HCT116 (cell line): ENCODE measurements at regions not wholly inside any gene's neighbourhood (a gene's known extent, or its start where the extent isn't known, plus 50 kb on each side); places are given as distances from the start of the nearest gene placed in this dataset.
A peak's percentile ranks its signal among the peaks of the same experiment; 100 is the strongest.

ENCODE experiments used
- ATAC-seq: fragments of 200-7000 bp; cut with Tn5 transposase; 2 replicates; pipeline ENCODE4 v1.9.1; 2020; ENCODE audit warnings: mild to moderate bottlenecking, moderate library complexity
- BruUV-seq: library from RNA; stranded (reverse); fragments of 400-500 nt; replicated peaks from 2 replicates; lab custom pipeline; 2021; lab: Mats Ljungman, UMichigan
- CTCF ChIA-PET: fragments of 300-600 bp; sonication (Branson Sonifier 250); formaldehyde crosslinking; loops from one replicate; lab custom pipeline; 2021; ENCODE audit warnings: antibody characterized with exemption; lab: Charles Lee
- POLR2A ChIA-PET: fragments of 300-600, 350-600 bp; sonication (Branson Sonifier 250); formaldehyde crosslinking; loops from one replicate; lab custom pipeline; 2021; ENCODE audit warnings: antibody characterized with exemption; lab: Charles Lee
- RAD21 ChIA-PET, 2 experiments: fragments of 300-600 bp; sonication (Branson Sonifier 250); formaldehyde crosslinking; loops; one replicate each; lab custom pipeline; 2023; ENCODE audit warnings: low total read pairs in 2 of 2; ENCODE audit not compliant: uncharacterized antibody in 2 of 2, unreplicated experiment in 2 of 2, low non-redundant PET in 1 of 2; lab: Charles Lee
- DNase-seq: peaks from one replicate; pipeline ENCODE4 v3.0.0-alpha.2; 2010; ENCODE audit warnings: low read depth, low spot score
- H2AFZ ChIP-seq: fragments of 200-600 bp; shearing (Covaris generic), sonication (generic); 2 replicates; pipeline ENCODE4 v1.6.1; 2017; ENCODE audit warnings: low read depth, mixed run types, mixed read lengths, antibody characterized with exemption, low read length; ENCODE audit not compliant: poor library complexity, severe bottlenecking
- H3K27ac ChIP-seq: 2 replicates; pipeline ENCODE4 v1.5.1; 2012; ENCODE audit warnings: low read depth, low read length
- H3K27me3 ChIP-seq: fragments of 200-600 bp; sonication (generic); 2 replicates; pipeline ENCODE4 v1.6.1; 2016; ENCODE audit warnings: mixed run types, low read length, mixed read lengths; ENCODE audit not compliant: insufficient read depth
- H3K36me3 ChIP-seq, 2 experiments: fragments of 200-500 bp in 1 of 2; fragments of 200-600 bp in 1 of 2; sonication (Bioruptor generic) in 1 of 2; sonication (generic) in 1 of 2; 2 replicates each; pipeline versions ENCODE4 v1.5.1 to v1.6.1; 2014 to 2016; ENCODE audit warnings: low read length in 2 of 2, inconsistent platforms in 1 of 2, mixed read lengths in 1 of 2, mixed run types in 1 of 2; ENCODE audit not compliant: insufficient read depth in 2 of 2, control insufficient read depth in 1 of 2
- H3K4me1 ChIP-seq, 2 experiments: fragments of 200-600 bp in 1 of 2; sonication (generic) in 1 of 2; 2 replicates each; pipeline versions ENCODE4 v1.5.1 to v1.6.1; 2012 to 2017; ENCODE audit warnings: low read length in 2 of 2, inconsistent platforms in 1 of 2, mild to moderate bottlenecking in 1 of 2, mixed read lengths in 1 of 2, mixed run types in 1 of 2, moderate library complexity in 1 of 2; ENCODE audit not compliant: insufficient read depth in 2 of 2, control insufficient read depth in 1 of 2
- H3K4me2 ChIP-seq: fragments of 200-600 bp; sonication (generic); 2 replicates; pipeline ENCODE4 v1.6.1; 2017; ENCODE audit warnings: mixed run types, low read length, mixed read lengths
- H3K4me3 ChIP-seq, 2 experiments: fragments of 200-600 bp in 1 of 2; sonication (generic) in 1 of 2; replicated peaks in 1 of 2; 2 replicates each; pipeline ENCODE4 v1.5.1; 2011 to 2016; ENCODE audit warnings: low read length in 2 of 2, control low read depth in 1 of 2, low read depth in 1 of 2, mild to moderate bottlenecking in 1 of 2, mixed read lengths in 1 of 2, mixed run types in 1 of 2
- H3K79me2 ChIP-seq: fragments of 200-600 bp; sonication (generic); 2 replicates; pipeline ENCODE4 v1.6.1; 2017; ENCODE audit warnings: mild to moderate bottlenecking, mixed run types, low read length, moderate library complexity, mixed read lengths; ENCODE audit not compliant: insufficient read depth
- H3K9ac ChIP-seq: fragments of 200-600 bp; sonication (generic); 2 replicates; pipeline ENCODE4 v1.6.1; 2016; ENCODE audit warnings: low read length, mixed read lengths
- H3K9me2 ChIP-seq: fragments of 200-600 bp; sonication (generic), shearing (Covaris generic); 2 replicates; pipeline ENCODE4 v1.6.1; 2017; ENCODE audit warnings: mixed run types, mild to moderate bottlenecking, moderate library complexity; ENCODE audit not compliant: insufficient read depth
- H3K9me3 ChIP-seq, 2 experiments: fragments of 200-500 bp in 1 of 2; fragments of 200-600 bp in 1 of 2; sonication (Bioruptor generic) in 1 of 2; sonication (generic) in 1 of 2; 2 replicates each; pipeline ENCODE4 v1.6.1; 2014 to 2017; ENCODE audit warnings: low read length in 2 of 2, mixed read lengths in 2 of 2, inconsistent platforms in 1 of 2, low read depth in 1 of 2, mild to moderate bottlenecking in 1 of 2, mixed run types in 1 of 2, moderate library complexity in 1 of 2; ENCODE audit not compliant: control insufficient read depth in 1 of 2, insufficient read depth in 1 of 2
- H4K20me1 ChIP-seq: fragments of 200-600 bp; sonication (generic), shearing (Covaris generic); 2 replicates; pipeline ENCODE4 v1.6.1; 2017; ENCODE audit warnings: mixed run types, mild to moderate bottlenecking, moderate library complexity; ENCODE audit not compliant: insufficient read depth
- CEBPB ChIP-seq: IDR thresholded peaks from 2 replicates; pipeline ENCODE4 v1.6.1; 2012; ENCODE audit warnings: low read depth
- ELF1 ChIP-seq: IDR thresholded peaks from 2 replicates; pipeline ENCODE4 v1.6.1; 2012; ENCODE audit warnings: low read depth, borderline replicate concordance
- EZH2phosphoT487 ChIP-seq: fragments of 200-600 bp; IDR thresholded peaks from 2 replicates; pipeline ENCODE4 v1.6.1; 2018; ENCODE audit warnings: antibody characterized with exemption, borderline replicate concordance
- POLR2AphosphoS5 ChIP-seq: IDR thresholded peaks from 2 replicates; pipeline ENCODE4 v1.6.1; 2011; ENCODE audit warnings: mild to moderate bottlenecking, low read depth, low read length, moderate library complexity
- RAD21 ChIP-seq: IDR thresholded peaks from 2 replicates; pipeline ENCODE4 v1.6.1; 2012; ENCODE audit warnings: low read depth, mild to moderate bottlenecking
- SIN3A ChIP-seq: IDR thresholded peaks from 2 replicates; pipeline ENCODE4 v1.6.1; 2012; ENCODE audit warnings: low read depth
- SP1 ChIP-seq: IDR thresholded peaks from 2 replicates; pipeline ENCODE4 v1.6.1; 2012; ENCODE audit warnings: low read depth
- SRF ChIP-seq: IDR thresholded peaks from 2 replicates; pipeline ENCODE4 v1.6.1; 2012; ENCODE audit warnings: low read depth
- TCF7L2 ChIP-seq: IDR thresholded peaks from 2 replicates; pipeline ENCODE4 v1.7.0; 2011; ENCODE audit warnings: borderline replicate concordance, inconsistent platforms; ENCODE audit not compliant: insufficient read depth, insufficient read length; ENCODE audit errors: extremely low read depth
- ZFX ChIP-seq: fragments of 450-650 bp; IDR thresholded peaks from 2 replicates; pipeline ENCODE4 v1.6.1; 2017
- ZNF274 ChIP-seq: fragments of 200-500 bp; sonication (Bioruptor generic); IDR thresholded peaks from 2 replicates; pipeline ENCODE4 v1.6.1; 2014; ENCODE audit warnings: mild to moderate bottlenecking, low read depth, low read length, inconsistent platforms
- intact Hi-C: fragments of 100-400 bp; cut with micrococcal nuclease; formaldehyde crosslinking; loops from 2 replicates; pipeline ENCODE4 v1.10.0; 2022
- TF ChIP-seq, protein P1 (sequence below), 3 experiments: fragments of 200-600 bp in 1 of 3; sonication (generic) in 1 of 3; IDR thresholded peaks in 2 of 3; conservative IDR thresholded peaks in 1 of 3; 2 replicates each; pipeline ENCODE4 v1.5.1; 2012 to 2017; ENCODE audit warnings: low read depth in 2 of 3, low read length in 2 of 3, antibody characterized with exemption in 1 of 3, borderline replicate concordance in 1 of 3, control low read depth in 1 of 3, mild to moderate bottlenecking in 1 of 3, mixed read lengths in 1 of 3, mixed run types in 1 of 3, moderate library complexity in 1 of 3; ENCODE audit not compliant: insufficient read depth in 1 of 3
- TF ChIP-seq, protein P2 (sequence below): IDR thresholded peaks from 2 replicates; pipeline ENCODE4 v1.6.1; 2012
- TF ChIP-seq, protein P3 (sequence below): IDR thresholded peaks from 2 replicates; pipeline ENCODE4 v1.6.1; 2012

DNA sequence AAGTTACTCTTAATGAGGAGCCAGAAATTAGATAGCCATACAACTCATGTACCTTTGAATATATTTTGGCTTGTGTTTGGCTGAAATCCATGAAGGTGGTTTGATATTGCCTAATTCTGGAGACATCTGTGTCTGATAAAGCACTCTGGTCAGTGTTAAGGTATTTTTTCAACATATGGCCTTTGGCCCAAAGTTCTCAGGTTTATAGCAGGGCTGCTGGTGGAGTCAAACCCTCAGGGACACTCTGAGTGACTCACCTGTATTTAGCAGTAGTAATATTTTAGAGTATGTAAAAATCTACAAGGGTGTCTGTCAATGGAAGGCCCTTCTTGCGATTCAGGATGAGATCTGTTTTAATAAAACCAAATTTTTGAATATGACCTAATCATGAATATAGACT is 666.5 kb downstream of the SLC4A3 start (continued):
- TF ChIP-seq ZNF274 = no peak
- TF ChIP-seq SIN3A = no peak
- no peak for TF ChIP-seq TCF7L2
- no peak for TF ChIP-seq ELF1
- no peak for TF ChIP-seq SRF
- TF ChIP-seq, protein P1, sequence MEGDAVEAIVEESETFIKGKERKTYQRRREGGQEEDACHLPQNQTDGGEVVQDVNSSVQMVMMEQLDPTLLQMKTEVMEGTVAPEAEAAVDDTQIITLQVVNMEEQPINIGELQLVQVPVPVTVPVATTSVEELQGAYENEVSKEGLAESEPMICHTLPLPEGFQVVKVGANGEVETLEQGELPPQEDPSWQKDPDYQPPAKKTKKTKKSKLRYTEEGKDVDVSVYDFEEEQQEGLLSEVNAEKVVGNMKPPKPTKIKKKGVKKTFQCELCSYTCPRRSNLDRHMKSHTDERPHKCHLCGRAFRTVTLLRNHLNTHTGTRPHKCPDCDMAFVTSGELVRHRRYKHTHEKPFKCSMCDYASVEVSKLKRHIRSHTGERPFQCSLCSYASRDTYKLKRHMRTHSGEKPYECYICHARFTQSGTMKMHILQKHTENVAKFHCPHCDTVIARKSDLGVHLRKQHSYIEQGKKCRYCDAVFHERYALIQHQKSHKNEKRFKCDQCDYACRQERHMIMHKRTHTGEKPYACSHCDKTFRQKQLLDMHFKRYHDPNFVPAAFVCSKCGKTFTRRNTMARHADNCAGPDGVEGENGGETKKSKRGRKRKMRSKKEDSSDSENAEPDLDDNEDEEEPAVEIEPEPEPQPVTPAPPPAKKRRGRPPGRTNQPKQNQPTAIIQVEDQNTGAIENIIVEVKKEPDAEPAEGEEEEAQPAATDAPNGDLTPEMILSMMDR (IDR thresholded peaks at IDR 0.05 in 2 of 3, conservative IDR thresholded peaks at IDR 0.05 in 1 of 3; ENCODE audit: borderline replicate concordance in 1 of 3, insufficient read depth in 1 of 3, low read depth in 2 of 3, low read length in 2 of 3) = no peak
- no peak for TF ChIP-seq ZFX
- TF ChIP-seq POLR2AphosphoS5 = no peak
- TF ChIP-seq SP1 = no peak
- TF ChIP-seq CEBPB = no peak
- TF ChIP-seq, all 23 proteins: peak for 0

DNA sequence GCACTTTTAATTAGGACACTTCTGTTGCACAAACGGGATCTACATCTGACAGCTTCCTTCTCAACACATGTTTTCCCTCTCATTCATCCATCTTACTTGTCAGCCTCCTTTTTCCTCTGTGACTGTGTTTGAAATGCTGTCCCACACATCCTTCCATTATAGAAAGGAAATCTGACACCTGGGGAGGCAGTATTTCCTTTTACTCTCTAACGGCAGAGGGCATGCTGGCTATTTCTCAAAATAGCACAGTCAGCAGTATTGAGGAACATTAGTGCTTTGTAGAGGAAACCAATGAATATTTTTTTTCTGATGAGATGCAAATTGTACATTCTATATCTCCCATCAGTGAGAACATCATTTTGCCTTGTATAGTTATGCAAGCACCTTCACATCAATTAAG is 668.7 kb downstream of the SLC4A3 start:
- Histone ChIP-seq H4K20me1 (no peaks in the 10 kb centered on the region), H3K27me3 (no peaks in the 10 kb centered on the region), H3K9me3 (no peaks in the 10 kb centered on the region), H2AFZ (no peak overlapping the region), H3K79me2 (no peaks in the 10 kb centered on the region), H3K9ac (no peak overlapping the region), H3K27ac (no peak overlapping the region), H3K4me3 (no peak overlapping the region), H3K4me2 (no peak overlapping the region), H3K9me2 (no peaks in the 10 kb centered on the region), H3K36me3 (no peaks in the 10 kb centered on the region), H3K4me1 (no peaks in the 10 kb centered on the region)
- DNase-seq (no peak), ATAC-seq (no peak)
- ChIA-PET POLR2A (no interaction called here), RAD21 (no interaction called here), CTCF (no interaction called here)
- peak; percentile 13; the same call in 1 of the 2 replicates for TF ChIP-seq RAD21
- TF ChIP-seq, protein P2, sequence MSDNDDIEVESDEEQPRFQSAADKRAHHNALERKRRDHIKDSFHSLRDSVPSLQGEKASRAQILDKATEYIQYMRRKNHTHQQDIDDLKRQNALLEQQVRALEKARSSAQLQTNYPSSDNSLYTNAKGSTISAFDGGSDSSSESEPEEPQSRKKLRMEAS = no peak
- no peak for TF ChIP-seq EZH2phosphoT487
- TF ChIP-seq, protein P3, sequence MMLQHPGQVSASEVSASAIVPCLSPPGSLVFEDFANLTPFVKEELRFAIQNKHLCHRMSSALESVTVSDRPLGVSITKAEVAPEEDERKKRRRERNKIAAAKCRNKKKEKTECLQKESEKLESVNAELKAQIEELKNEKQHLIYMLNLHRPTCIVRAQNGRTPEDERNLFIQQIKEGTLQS = no peak
- no peak for TF ChIP-seq TCF7L2
- TF ChIP-seq SRF = no peak
- TF ChIP-seq POLR2AphosphoS5 = no peak
- no TSS peak for BruUV-seq
- intact Hi-C loops = no loop called here
